ENCODE measurements at regions not wholly inside any gene's neighbourhood (a gene's known extent, or its start where the extent isn't known, plus 50 kb on each side); places are given as distances from the start of the nearest gene placed in this dataset.

DNA sequence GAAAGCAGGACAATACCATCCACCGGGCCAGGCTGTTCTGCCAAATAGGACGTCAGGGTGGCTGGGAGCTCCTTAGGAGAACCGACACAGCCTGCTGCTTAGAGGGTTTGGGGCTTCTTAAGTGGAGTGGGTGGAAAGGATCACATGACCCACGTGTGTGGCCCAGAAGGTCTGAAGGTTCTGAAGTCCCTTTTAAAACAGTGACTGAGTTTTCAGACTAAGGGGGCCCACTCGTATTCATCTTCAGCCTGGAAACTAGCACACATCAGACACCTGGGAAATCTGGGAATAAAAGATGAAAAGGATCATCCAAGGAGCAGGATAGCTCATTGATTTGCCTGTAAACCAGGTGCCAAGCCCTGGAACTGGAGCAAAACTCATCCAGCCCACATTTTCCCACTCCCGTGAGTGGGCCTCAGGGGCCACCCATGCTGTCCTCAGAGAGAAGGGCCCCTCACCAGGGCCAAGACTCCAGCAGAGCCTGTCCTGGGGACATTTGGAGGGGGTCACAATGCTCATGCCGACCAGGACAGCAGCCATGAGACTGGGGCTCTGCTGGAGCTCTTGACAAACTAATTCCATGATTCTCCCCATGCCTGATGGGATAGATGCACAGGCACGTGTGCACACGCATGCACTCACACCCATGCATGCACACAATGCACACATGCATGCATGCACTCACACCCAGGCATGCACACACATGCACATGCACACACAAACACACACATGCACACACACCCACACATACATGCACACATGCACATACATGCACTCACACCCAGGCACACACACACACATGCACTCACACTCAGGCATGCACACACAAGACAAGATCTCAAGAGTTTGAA is 168.8 kb upstream of the PPP2R2D start:
- Histone ChIP-seq H3K4me2 (ENCODE audit: insufficient read depth, low read length) (no peak overlapping the region), H3K36me3 (ENCODE audit: control insufficient read depth in 2 of 2, extremely low read depth in 1 of 2, insufficient read depth in 2 of 2, low read length in 2 of 2) (no peaks in the 10 kb centered on the region), H3K9me3 (replicated peaks; ENCODE audit: control insufficient read depth, insufficient read depth, low read length) (peaks cover 5% of the 10 kb centered on the region), H3K4me1 (ENCODE audit: control insufficient read depth, extremely low read depth, insufficient read depth, low read length) (no peaks in the 10 kb centered on the region), H3K9me1 (replicated peaks; ENCODE audit: control insufficient read depth, extremely low read depth, insufficient read depth, low read length) (no peaks in the 10 kb centered on the region), H4K20me1 (replicated peaks; ENCODE audit: control insufficient read depth, extremely low read depth, insufficient read depth, low read length) (no peaks in the 10 kb centered on the region), H3K27me3 (ENCODE audit: control insufficient read depth in 2 of 2, insufficient read depth in 2 of 2, low read length in 2 of 2) (no peaks in the 10 kb centered on the region), H3K4me3 (replicated peaks in 1 of 3; ENCODE audit: insufficient read depth in 1 of 3, low read depth in 1 of 3, low read length in 3 of 3) (no peak overlapping the region), H3K9ac (replicated peaks; ENCODE audit: extremely low read depth, insufficient read depth, low read length) (no peak overlapping the region), H3K79me2 (ENCODE audit: control insufficient read depth, insufficient read depth, low read length) (no peaks in the 10 kb centered on the region), H3K27ac (ENCODE audit: insufficient read depth, low read depth, low read length) (no peak overlapping the region), H2AFZ (ENCODE audit: low read depth, low read length) (no peak overlapping the region)
- intact Hi-C loops (cut with micrococcal nuclease): no loop called here
- dilution Hi-C loops (cut with MboI; ENCODE audit: extremely low pct_ligation_motif_present, low sequenced_read_pairs): no loop called here
- no peak for DNase-seq (ENCODE audit: low read depth, low spot score)
- ChIA-PET POLR2A (no interaction called here), CTCF (no interaction called here)
- no peak for TF ChIP-seq FOS (IDR thresholded peaks at IDR 0.05; ENCODE audit: borderline replicate concordance, insufficient read depth, low read length)
- TF ChIP-seq EZH2 (IDR thresholded peaks at IDR 0.05; ENCODE audit: borderline replicate concordance, low read depth, low read length, severe bottlenecking): no peak
- no peak for TF ChIP-seq JUN (IDR thresholded peaks at IDR 0.05; ENCODE audit: borderline replicate concordance, insufficient read depth, insufficient read length, low read depth)
- no peak for TF ChIP-seq POLR2A (IDR thresholded peaks at IDR 0.05; ENCODE audit: low read depth, low read length)
- no peak for TF ChIP-seq POLR2AphosphoS5 (IDR thresholded peaks at IDR 0.05; ENCODE audit: insufficient read depth, low read depth, low read length)
- no peak for TF ChIP-seq GATA2 (IDR thresholded peaks at IDR 0.05; ENCODE audit: insufficient read depth, insufficient read length, low read depth, low read length)
- TF ChIP-seq, protein P1, sequence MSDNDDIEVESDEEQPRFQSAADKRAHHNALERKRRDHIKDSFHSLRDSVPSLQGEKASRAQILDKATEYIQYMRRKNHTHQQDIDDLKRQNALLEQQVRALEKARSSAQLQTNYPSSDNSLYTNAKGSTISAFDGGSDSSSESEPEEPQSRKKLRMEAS (IDR thresholded peaks at IDR 0.05; ENCODE audit: insufficient read depth, insufficient read length): no peak
- TF ChIP-seq MYC (IDR thresholded peaks at IDR 0.05; ENCODE audit: low read depth, low read length): no peak
- TF ChIP-seq, protein P2, sequence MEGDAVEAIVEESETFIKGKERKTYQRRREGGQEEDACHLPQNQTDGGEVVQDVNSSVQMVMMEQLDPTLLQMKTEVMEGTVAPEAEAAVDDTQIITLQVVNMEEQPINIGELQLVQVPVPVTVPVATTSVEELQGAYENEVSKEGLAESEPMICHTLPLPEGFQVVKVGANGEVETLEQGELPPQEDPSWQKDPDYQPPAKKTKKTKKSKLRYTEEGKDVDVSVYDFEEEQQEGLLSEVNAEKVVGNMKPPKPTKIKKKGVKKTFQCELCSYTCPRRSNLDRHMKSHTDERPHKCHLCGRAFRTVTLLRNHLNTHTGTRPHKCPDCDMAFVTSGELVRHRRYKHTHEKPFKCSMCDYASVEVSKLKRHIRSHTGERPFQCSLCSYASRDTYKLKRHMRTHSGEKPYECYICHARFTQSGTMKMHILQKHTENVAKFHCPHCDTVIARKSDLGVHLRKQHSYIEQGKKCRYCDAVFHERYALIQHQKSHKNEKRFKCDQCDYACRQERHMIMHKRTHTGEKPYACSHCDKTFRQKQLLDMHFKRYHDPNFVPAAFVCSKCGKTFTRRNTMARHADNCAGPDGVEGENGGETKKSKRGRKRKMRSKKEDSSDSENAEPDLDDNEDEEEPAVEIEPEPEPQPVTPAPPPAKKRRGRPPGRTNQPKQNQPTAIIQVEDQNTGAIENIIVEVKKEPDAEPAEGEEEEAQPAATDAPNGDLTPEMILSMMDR (IDR thresholded peaks at IDR 0.05; ENCODE audit: extremely low read depth in 1 of 2, insufficient read depth in 1 of 2, low read depth in 1 of 2, low read length in 2 of 2): no peak
- BruUV-seq (replicated peaks): no TSS peak
- FAIRE-seq: no peak
